Activated CD4-positive, alpha-beta memory T cell treated with anti-CD3 and anti-CD28 coated beads for 36 hours (primary cell): ENCODE measurements at regions not wholly inside any gene's neighbourhood (a gene's known extent, or its start where the extent isn't known, plus 50 kb on each side); places are given as distances from the start of the nearest gene placed in this dataset.
"Not testable (repeated sequence)": the region's sequence is repeated elsewhere in the genome, so short reads cannot be mapped to it uniquely, and the experiment has no call there.

Experiments used
- CTCF ChIA-PET: fragments of 350-600 bp; sonication (Branson Sonifier 250); formaldehyde crosslinking; loops from one replicate; lab custom pipeline; 2021; ENCODE audit warnings: antibody characterized with exemption, inconsistent platforms; lab: Charles Lee
- POLR2A ChIA-PET: fragments of 350-600 bp; sonication (Branson Sonifier 250); formaldehyde crosslinking; loops from one replicate; lab custom pipeline; 2021; ENCODE audit warnings: antibody characterized with exemption; lab: Charles Lee
- DNase-seq: peaks from one replicate; pipeline ENCODE4 v3.0.0-alpha.2; 2020
- H3K27ac Mint-ChIP-seq: one replicate; pipeline ENCODE4 v1.8.0; 2021; ENCODE audit warnings: mixed read lengths
- H3K27me3 Mint-ChIP-seq: one replicate; pipeline ENCODE4 v1.8.0; 2021; ENCODE audit warnings: mixed read lengths
- H3K36me3 Mint-ChIP-seq: one replicate; pipeline ENCODE4 v1.8.0; 2021; ENCODE audit warnings: mixed read lengths
- H3K4me1 Mint-ChIP-seq: one replicate; pipeline ENCODE4 v1.8.0; 2021; ENCODE audit warnings: low read depth, mixed read lengths
- H3K4me3 Mint-ChIP-seq: one replicate; pipeline ENCODE4 v1.8.0; 2021; ENCODE audit warnings: mild to moderate bottlenecking, mixed read lengths
- H3K9me3 Mint-ChIP-seq: one replicate; pipeline ENCODE4 v1.8.0; 2021; ENCODE audit warnings: mixed read lengths
- intact Hi-C: fragments of 100-400 bp; cut with micrococcal nuclease; formaldehyde crosslinking; loops from one replicate; pipeline ENCODE4 v1.15.1; 2023

DNA sequence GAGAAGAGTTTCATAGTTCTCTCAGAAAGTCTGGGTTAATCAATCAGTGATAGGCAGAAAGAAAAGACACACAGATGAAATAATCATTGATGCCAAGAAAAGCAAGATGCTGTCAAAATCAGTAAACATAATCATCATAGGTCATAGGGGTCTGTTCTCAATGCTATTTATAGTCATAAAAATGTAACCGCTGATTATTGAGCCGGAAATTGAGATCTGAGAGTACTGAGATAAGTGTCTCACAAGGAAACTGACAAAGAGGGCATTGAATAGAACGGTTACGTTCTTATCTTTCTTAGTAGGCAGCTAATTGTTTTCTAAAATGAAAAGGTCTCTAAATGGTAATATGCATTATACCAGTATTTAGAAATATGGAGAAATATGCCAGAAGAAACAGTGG lies 1686.1 kb upstream of the AGA start:
- no peaks in the 10 kb centered on the region for H3K4me1 Mint-ChIP-seq
- DNase-seq: no peak
- H3K4me3 Mint-ChIP-seq: no peak overlapping the region
- H3K27ac Mint-ChIP-seq: no peak overlapping the region
- H3K36me3 Mint-ChIP-seq: no peaks in the 10 kb centered on the region
- no peaks in the 10 kb centered on the region for H3K27me3 Mint-ChIP-seq
- intact Hi-C loops: no loop called here
- ChIA-PET POLR2A (no interaction called here), CTCF (no interaction called here)
- peaks cover 1% of the 10 kb centered on the region for H3K9me3 Mint-ChIP-seq

- H3K4me3 Mint-ChIP-seq: no peak overlapping the region
- no peak for DNase-seq
- no peak overlapping the region for H3K27ac Mint-ChIP-seq
- ChIA-PET POLR2A (no interaction called here), CTCF (no interaction called here)
- no peaks in the 10 kb centered on the region for H3K9me3 Mint-ChIP-seq
- H3K36me3 Mint-ChIP-seq: no peaks in the 10 kb centered on the region
- H3K4me1 Mint-ChIP-seq: no peaks in the 10 kb centered on the region
- no peaks in the 10 kb centered on the region for H3K27me3 Mint-ChIP-seq
- intact Hi-C loops: no loop called here
These were observed 1688.0 kb upstream of the AGA start for GRCh38 chr4:179130122-179130714.

DNA sequence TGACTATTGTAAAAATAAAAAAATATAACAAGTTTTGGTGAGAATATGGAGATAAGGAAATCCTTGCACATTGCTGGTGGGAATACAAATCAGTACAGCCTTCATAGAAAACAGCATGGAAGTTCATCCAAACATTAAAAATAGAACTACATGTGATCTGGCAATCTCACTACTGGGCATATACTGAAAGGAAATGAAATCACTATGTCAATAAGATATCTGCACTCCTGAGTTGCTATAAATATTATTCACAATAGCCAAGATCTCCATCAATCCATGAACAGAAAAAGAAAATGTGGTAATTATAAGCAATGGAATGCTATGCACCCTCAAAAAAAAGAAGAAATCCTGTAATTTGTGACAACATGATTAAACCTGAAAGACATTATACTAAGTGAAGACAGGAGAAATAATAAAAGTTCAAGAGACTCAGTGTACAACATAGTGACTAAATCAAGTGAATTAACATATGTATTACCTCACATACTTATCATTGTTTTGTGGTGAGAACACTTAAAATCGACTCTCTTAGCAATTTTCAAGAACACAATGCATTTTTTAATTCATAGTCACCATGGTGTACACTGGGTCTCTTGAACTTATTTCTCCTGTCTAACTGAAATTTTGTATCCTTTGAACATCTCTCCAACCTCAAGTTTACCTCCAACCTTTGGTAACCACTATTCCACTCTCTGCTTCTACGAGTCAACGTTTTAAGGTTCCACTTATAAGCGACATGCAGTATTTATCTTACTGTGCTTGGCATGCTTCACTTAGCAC lies 1703.7 kb upstream of the AGA start:
- Mint-ChIP-seq H3K4me1 (no peaks in the 10 kb centered on the region), H3K4me3 (no peak overlapping the region), H3K27me3 (no peaks in the 10 kb centered on the region), H3K36me3 (no peaks in the 10 kb centered on the region), H3K9me3 (peaks cover 17% of the 10 kb centered on the region), H3K27ac (no peak overlapping the region)
- no peak for DNase-seq
- intact Hi-C loops: no loop called here
- ChIA-PET POLR2A (no interaction called here), CTCF (no interaction called here)

DNA sequence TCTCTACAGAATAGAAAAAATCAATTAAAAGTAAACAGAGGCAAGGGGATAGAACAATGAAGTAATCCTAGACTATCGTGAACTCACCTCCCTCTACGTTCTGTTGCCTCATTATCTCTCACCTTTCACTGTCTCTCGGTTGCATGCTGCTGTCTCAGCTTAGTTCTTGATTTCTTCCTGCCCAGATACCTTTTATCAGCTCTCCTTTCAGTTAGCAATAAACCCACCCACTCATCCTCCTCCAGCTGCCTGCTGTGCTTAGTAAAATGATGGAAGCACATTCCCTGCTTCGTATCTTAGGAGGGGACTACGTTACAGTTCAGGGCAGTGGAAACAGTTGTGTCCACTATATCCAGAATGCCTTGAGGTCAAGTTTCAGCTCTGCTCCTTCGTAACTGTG lies 1709.5 kb upstream of the AGA start:
- Mint-ChIP-seq H3K4me1 (no peaks in the 10 kb centered on the region), H3K27me3 (no peaks in the 10 kb centered on the region), H3K9me3 (peaks cover 18% of the 10 kb centered on the region), H3K36me3 (no peaks in the 10 kb centered on the region), H3K4me3 (no peak overlapping the region), H3K27ac (no peak overlapping the region)
- POLR2A ChIA-PET: no interaction called here
- CTCF ChIA-PET: no interaction called here
- no peak for DNase-seq
- intact Hi-C loops: no loop called here

GRCh38 chr4:179163147-179163546 lies 1720.9 kb upstream of the AGA start:
- CTCF ChIA-PET: no interaction called here
- DNase-seq: no peak
- Mint-ChIP-seq H3K4me1 (no peaks in the 10 kb centered on the region), H3K27ac (no peak overlapping the region), H3K9me3 (peaks cover 16% of the 10 kb centered on the region), H3K4me3 (no peak overlapping the region), H3K27me3 (no peaks in the 10 kb centered on the region), H3K36me3 (no peaks in the 10 kb centered on the region)
- intact Hi-C loops: no loop called here
- POLR2A ChIA-PET: no interaction called here

DNA sequence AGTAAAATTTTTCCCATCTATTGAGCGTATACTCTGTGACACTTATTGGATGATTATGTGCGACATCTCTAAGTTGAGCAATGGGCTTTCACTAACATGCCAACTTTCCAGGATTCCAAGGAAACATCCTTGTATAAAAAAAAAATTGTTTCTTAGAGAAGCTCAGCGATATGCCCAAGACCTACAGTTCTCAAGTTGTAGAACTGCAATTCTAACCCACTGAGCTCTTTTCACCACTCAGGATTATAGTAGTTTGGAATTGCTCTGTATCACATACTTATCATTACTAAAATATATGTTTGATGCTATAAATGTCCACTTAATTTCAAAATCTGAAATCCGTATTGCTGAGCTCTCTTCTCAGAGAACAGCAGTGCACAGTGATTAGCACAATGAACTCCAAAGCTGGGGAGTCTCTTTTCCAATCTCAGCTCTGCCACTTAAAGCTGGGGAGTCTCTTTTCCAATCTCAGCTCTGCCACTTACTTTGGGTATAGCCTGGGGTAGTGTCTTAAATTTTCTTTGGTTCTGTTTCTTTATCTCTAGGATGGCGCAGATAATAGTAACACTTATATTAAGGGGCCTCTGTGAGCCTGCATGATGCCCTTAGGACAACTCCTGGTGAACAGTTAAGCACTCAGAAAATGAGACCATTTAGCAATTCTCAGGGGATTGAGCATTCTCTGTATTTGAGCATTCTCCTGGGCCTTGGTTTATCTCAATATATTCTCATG lies 1722.2 kb upstream of the AGA start:
- POLR2A ChIA-PET: no interaction called here
- Mint-ChIP-seq H3K36me3 (no peaks in the 10 kb centered on the region), H3K27me3 (no peaks in the 10 kb centered on the region), H3K27ac (no peak overlapping the region), H3K4me3 (no peak overlapping the region), H3K9me3 (peaks cover 21% of the 10 kb centered on the region), H3K4me1 (no peaks in the 10 kb centered on the region)
- intact Hi-C loops: no loop called here
- DNase-seq: no peak
- CTCF ChIA-PET: no interaction called here

DNA sequence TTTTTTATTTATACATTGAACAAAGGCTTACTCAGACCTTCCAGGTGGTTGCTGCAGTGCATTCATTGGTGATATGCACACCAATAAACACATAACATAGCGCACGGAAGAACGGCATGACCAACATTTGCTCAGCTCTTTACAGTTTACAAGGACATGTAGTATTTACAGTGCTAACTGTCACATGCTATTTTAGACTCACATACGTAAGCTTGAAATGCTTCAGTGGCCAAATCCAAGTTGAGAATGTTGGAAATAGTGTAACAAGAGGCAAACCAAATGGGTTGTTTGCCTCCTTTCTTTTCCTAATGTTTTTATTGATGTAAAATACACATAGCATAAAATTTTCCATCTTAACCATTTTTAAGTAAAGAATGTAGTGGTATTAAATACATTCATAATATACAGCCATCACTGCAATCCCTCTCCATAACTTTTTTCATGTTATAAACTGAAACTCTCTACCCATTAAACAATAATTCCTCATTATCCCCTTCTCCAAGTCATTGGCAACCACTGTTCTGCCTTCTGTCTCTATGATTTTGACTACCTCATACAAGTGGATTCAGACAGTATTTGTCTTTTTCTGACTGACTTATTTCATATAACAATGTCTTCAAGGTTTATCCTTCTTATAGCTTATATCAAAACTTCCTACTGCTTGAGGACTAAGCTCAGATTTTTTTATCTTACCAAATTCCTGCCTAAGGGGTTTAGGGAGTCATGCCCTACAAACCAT lies 1722.9 kb upstream of the AGA start:
- Mint-ChIP-seq H3K9me3 (peaks cover 24% of the 10 kb centered on the region), H3K36me3 (no peaks in the 10 kb centered on the region), H3K27ac (no peak overlapping the region), H3K4me3 (no peak overlapping the region), H3K4me1 (no peaks in the 10 kb centered on the region), H3K27me3 (no peaks in the 10 kb centered on the region)
- intact Hi-C loops: no loop called here
- CTCF ChIA-PET: no interaction called here
- no peak for DNase-seq
- POLR2A ChIA-PET: no interaction called here

DNA sequence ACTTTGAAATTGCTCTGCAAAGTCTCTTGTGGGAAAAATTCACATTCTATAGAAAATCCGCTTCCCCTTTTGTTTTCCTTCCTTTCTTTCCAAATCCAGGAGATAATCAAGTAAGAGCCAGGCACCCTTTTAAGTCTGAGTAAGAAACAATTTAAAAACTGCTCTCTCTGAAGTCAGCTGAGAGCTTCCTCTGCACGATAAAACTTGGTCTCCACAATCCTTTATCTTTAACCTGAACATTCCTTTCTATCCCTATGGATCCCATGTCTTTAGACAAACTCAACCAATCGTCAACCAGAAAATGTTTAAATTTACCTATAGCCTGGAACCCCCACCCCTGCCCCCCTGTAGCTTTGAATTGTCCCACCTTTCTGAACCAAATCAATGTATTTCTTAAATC lies 1723.6 kb upstream of the AGA start:
- DNase-seq: no peak
- CTCF ChIA-PET: no interaction called here
- H3K27ac Mint-ChIP-seq: no peak overlapping the region
- intact Hi-C loops: no loop called here
- H3K9me3 Mint-ChIP-seq: peaks cover 27% of the 10 kb centered on the region
- no peaks in the 10 kb centered on the region for H3K27me3 Mint-ChIP-seq
- H3K4me1 Mint-ChIP-seq: no peaks in the 10 kb centered on the region
- no peak overlapping the region for H3K4me3 Mint-ChIP-seq
- POLR2A ChIA-PET: no interaction called here
- H3K36me3 Mint-ChIP-seq: no peaks in the 10 kb centered on the region

DNA sequence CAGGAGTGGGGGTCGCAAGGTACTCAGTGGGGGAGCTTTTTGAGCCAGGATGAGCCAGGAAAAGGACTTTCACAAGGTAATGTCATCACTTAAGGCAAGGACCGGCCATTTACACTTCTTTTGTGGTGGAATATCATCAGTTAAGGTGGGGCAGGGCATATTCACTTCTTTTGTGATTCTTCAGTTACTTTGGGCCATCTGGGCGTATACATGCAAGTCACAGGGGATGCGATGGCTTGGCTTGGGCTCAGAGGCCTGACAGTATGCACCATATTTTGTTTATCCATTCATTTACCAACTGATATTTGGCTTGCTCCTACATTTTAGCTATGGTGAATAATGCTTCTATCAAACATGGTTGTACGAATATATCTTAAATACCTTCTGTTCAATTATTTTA lies 1728.1 kb upstream of the AGA start:
- peaks cover 36% of the 10 kb centered on the region for H3K9me3 Mint-ChIP-seq
- H3K4me3 Mint-ChIP-seq, POLR2A ChIA-PET, H3K27me3 Mint-ChIP-seq, H3K36me3 Mint-ChIP-seq, H3K4me1 Mint-ChIP-seq, intact Hi-C loops, DNase-seq, CTCF ChIA-PET, H3K27ac Mint-ChIP-seq: not testable (repeated sequence)

DNA sequence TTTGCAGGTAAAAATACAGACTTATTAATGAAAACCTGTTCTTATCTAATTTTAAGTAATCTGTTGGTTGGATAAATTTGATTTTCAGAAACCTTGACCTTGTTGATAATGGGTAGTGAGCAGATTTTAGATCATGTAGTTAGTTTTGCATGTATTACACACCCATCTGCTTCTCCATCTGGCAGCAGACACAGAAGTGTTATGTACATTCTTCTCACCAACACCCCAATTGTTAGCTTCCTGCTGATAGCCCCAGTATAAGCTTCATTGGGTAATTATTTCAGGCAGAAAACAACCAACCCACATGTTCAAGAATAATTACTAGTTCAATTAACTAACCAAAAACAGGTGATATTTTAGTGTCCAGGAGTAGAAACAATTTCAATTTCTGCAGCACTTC lies 1740.5 kb upstream of the AGA start:
- CTCF ChIA-PET: no interaction called here
- no peaks in the 10 kb centered on the region for H3K27me3 Mint-ChIP-seq
- DNase-seq: no peak
- H3K36me3 Mint-ChIP-seq: no peaks in the 10 kb centered on the region
- no peak overlapping the region for H3K27ac Mint-ChIP-seq
- H3K4me3 Mint-ChIP-seq: no peak overlapping the region
- peaks cover 7% of the 10 kb centered on the region for H3K9me3 Mint-ChIP-seq
- POLR2A ChIA-PET: no interaction called here
- H3K4me1 Mint-ChIP-seq: no peaks in the 10 kb centered on the region
- intact Hi-C loops: no loop called here

GRCh38 chr4:179195887-179196286 lies 1753.7 kb upstream of the AGA start:
- CTCF ChIA-PET: no interaction called here
- no peaks in the 10 kb centered on the region for H3K4me1 Mint-ChIP-seq
- no peak overlapping the region for H3K27ac Mint-ChIP-seq
- DNase-seq: no peak
- no peaks in the 10 kb centered on the region for H3K27me3 Mint-ChIP-seq
- POLR2A ChIA-PET: no interaction called here
- intact Hi-C loops: no loop called here
- H3K4me3 Mint-ChIP-seq: no peak overlapping the region
- H3K36me3 Mint-ChIP-seq: no peaks in the 10 kb centered on the region
- H3K9me3 Mint-ChIP-seq: no peaks in the 10 kb centered on the region

GRCh38 chr4:179196511-179196910 lies 1754.3 kb upstream of the AGA start:
- H3K36me3 Mint-ChIP-seq: no peaks in the 10 kb centered on the region
- no peaks in the 10 kb centered on the region for H3K9me3 Mint-ChIP-seq
- no peaks in the 10 kb centered on the region for H3K27me3 Mint-ChIP-seq
- H3K4me3 Mint-ChIP-seq: no peak overlapping the region
- intact Hi-C loops: no loop called here
- CTCF ChIA-PET: no interaction called here
- POLR2A ChIA-PET: no interaction called here
- DNase-seq: no peak
- no peaks in the 10 kb centered on the region for H3K4me1 Mint-ChIP-seq
- H3K27ac Mint-ChIP-seq: no peak overlapping the region
